ENCODE measurements at regions not wholly inside any gene's neighbourhood (a gene's known extent, or its start where the extent isn't known, plus 50 kb on each side); places are given as distances from the start of the nearest gene placed in this dataset.

DNA sequence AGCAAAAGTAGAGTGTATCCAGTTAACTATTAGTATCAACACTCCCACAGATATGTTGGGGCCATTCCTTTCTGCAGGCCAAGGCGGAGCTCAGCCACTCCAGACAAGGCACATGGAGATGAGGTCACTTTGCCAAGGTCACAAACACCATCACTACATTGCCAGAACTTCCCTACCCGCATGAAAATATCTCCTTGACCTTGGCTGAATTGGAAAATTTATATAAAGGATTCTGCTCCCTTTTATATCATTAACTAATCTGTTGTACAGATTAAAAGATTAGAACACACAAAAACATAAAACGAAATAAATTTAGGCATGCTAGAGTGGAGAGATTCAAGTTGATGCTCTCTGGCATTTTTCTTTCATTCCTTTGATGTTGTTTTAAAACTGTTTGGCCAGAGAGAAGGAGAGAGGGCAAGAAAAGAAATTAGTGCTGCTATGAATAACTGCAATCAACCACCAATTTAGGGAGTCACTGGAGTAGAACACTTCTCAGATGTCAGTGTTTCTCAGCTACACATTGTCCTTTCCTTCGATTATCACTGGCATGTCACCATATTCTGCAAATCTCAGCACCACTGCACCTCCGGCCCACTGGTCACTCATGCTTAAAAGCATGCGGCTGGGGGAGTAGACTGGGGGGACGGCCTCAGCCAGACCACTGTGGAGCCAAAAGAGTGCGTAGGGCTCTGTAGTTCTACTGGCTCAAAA lies 78.7 kb upstream of the ATP1B1 start:
- TF ChIP-seq, protein P1, sequence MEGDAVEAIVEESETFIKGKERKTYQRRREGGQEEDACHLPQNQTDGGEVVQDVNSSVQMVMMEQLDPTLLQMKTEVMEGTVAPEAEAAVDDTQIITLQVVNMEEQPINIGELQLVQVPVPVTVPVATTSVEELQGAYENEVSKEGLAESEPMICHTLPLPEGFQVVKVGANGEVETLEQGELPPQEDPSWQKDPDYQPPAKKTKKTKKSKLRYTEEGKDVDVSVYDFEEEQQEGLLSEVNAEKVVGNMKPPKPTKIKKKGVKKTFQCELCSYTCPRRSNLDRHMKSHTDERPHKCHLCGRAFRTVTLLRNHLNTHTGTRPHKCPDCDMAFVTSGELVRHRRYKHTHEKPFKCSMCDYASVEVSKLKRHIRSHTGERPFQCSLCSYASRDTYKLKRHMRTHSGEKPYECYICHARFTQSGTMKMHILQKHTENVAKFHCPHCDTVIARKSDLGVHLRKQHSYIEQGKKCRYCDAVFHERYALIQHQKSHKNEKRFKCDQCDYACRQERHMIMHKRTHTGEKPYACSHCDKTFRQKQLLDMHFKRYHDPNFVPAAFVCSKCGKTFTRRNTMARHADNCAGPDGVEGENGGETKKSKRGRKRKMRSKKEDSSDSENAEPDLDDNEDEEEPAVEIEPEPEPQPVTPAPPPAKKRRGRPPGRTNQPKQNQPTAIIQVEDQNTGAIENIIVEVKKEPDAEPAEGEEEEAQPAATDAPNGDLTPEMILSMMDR (IDR thresholded peaks at IDR 0.05; ENCODE audit: low read depth, low read length): no peak
- no peak for DNase-seq (ENCODE audit: low read depth in 2 of 2)
- no peak overlapping the region for H3K4me3 ChIP-seq (replicated peaks in 1 of 2; ENCODE audit: low read depth in 2 of 2, low read length in 2 of 2)

DNA sequence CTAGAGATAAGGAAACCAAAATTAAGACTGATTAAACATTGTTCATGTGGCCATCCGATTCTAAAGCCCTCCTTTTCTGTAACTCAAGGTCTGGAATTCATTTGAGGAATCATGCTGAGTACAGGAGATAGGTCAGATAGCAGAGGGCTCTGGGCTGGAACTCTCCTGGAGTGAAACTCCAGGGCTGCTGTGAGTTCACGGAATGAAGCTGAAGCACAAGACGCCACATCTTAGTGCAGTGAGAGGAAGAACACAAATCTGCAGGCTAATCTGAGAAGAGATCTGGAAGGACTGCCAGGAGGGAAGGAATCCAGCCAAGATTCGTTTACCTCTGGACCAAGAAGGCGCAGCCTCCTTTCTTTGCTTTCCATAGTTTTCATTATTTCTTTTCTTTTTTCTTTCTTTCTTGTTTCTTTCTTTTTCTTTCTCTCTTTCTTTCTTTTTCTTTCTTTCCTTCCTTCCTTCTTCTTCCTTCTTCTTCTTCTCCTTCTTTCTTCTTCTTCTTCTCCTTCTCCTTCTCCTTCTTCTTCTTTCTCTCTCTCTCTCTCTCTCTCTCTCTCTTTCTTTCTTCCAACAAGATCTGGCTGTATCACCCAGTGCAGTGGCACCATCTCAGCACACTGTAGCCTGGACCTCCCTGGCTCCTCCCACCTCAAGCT lies 74.8 kb upstream of the ATP1B1 start:
- DNase-seq (ENCODE audit: low read depth in 2 of 2): no peak
- no peak overlapping the region for H3K4me3 ChIP-seq (replicated peaks in 1 of 2; ENCODE audit: low read depth in 2 of 2, low read length in 2 of 2)
- TF ChIP-seq, protein P1 (IDR thresholded peaks at IDR 0.05; ENCODE audit: low read depth, low read length): no peak

DNA sequence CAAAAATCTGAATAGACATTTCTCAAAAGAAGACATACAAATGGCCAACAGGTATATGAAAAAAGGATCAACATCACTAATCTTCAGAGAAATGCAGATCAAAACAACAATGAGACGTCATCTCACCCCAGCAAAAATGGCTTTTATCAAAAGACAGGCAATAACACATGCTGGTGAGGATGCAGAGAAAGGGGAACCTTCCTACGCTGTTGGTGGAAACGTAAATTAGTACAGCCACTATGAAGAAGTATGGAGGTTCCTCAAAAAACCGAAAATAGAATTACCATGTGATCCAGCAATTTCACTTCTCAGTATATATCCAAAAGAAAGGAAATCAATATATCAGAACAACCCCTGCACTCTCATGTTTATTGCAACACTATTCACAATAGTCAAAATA lies 65.1 kb upstream of the ATP1B1 start:
- no peak for DNase-seq (ENCODE audit: low read depth in 2 of 2)
- no peak overlapping the region for H3K4me3 ChIP-seq (replicated peaks in 1 of 2; ENCODE audit: low read depth in 2 of 2, low read length in 2 of 2)
- TF ChIP-seq, protein P1 (IDR thresholded peaks at IDR 0.05; ENCODE audit: low read depth, low read length): no peak

DNA sequence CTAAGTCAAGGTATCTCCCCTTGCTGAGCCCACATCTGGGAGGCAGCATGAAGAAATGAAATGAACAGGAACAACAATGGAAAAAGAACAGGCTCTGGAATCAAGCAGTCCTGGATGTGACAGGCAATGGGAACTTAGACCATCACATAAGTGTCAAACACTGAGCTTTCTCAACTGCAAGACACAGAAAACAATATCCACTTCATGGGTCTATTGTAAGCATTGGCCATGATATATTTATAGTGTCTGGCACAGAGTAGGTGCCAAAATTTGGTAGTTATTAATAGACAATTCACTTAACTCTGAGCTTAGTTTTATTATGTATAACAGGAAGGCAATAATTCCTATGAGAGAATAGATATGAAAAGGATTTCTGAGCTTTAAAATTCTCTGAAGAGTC lies 64.1 kb upstream of the ATP1B1 start:
- TF ChIP-seq, protein P1 (IDR thresholded peaks at IDR 0.05; ENCODE audit: low read depth, low read length): no peak
- no peak overlapping the region for H3K4me3 ChIP-seq (replicated peaks in 1 of 2; ENCODE audit: low read depth in 2 of 2, low read length in 2 of 2)
- DNase-seq (ENCODE audit: low read depth in 2 of 2): no peak

DNA sequence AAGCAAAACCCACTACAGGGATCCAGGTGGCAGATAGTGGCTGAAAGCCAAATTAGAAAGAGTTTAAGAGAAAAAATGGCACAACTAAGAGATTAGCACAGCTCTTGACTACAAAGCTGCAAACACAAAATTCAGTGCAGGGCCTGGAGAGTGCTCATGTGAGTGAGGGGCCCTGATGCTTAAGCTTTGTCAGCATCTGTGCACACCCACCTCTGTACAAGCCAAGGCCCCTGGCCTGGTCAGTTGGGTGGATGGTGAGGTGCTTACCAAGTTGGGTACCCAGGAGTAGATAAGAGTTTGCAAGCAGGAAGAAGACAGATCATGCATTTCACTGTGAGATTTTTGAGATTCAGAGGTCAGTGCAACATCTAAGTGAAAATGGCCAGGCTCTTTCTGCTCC lies 62.7 kb upstream of the ATP1B1 start:
- no peak for DNase-seq (ENCODE audit: low read depth in 2 of 2)
- no peak overlapping the region for H3K4me3 ChIP-seq (replicated peaks in 1 of 2; ENCODE audit: low read depth in 2 of 2, low read length in 2 of 2)
- TF ChIP-seq, protein P1 (IDR thresholded peaks at IDR 0.05; ENCODE audit: low read depth, low read length): no peak

DNA sequence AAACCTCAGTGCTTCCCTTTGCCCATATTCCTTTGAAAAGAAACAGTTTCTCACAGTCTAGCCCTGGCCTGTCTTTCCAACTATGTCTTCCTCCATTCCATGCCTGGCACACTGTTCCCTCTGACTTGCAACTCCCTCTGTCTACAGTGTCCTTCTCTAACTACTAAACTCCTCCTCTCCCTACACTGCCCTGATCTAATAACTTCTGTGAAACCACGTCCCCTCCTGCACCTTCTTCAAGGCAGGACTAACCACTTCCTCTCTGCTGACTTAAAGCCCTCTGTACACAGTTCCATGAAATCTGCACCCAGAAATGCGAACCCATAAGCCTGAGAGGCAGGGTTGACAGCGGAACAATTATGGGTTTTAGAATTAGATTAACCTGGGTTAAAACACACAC lies 62.2 kb upstream of the ATP1B1 start:
- DNase-seq (ENCODE audit: low read depth in 2 of 2): no peak
- no peak overlapping the region for H3K4me3 ChIP-seq (replicated peaks in 1 of 2; ENCODE audit: low read depth in 2 of 2, low read length in 2 of 2)
- TF ChIP-seq, protein P1 (IDR thresholded peaks at IDR 0.05; ENCODE audit: low read depth, low read length): no peak

Data from cardiac fibroblast (primary cell).